GM18502 (cell line): ENCODE measurements at regions not wholly inside any gene's neighbourhood (a gene's known extent, or its start where the extent isn't known, plus 50 kb on each side); places are given as distances from the start of the nearest gene placed in this dataset.
"Not testable (repeated sequence)": the region's sequence is repeated elsewhere in the genome, so short reads cannot be mapped to it uniquely, and the experiment has no call there.

ENCODE experiments used
- ATAC-seq: cut with Tn5 transposase; IDR thresholded peaks from one replicate; pipeline ENCODE4 v1.9.1; 2021; ENCODE audit warnings: mild to moderate bottlenecking; ENCODE audit not compliant: unreplicated experiment, poor library complexity

DNA sequence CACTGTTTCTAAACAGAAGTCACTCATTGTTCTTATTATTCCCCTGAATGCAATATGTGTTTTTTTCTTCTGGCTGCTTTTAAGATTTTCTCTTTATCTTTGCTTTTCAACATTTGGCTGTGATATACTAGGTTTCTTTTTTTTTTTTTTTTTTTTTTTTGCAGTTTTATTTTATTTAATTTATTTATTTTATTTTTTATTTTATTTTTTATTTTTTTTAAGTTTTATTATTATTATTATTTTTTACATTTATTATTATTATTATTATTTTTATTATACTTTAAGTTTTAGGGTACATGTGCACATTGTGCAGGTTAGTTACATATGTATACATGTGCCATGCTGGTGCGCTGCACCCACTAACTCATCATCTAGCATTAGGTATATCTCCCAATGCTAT lies 221.9 kb downstream of the UTP18 start:
- not testable (repeated sequence) for ATAC-seq

DNA sequence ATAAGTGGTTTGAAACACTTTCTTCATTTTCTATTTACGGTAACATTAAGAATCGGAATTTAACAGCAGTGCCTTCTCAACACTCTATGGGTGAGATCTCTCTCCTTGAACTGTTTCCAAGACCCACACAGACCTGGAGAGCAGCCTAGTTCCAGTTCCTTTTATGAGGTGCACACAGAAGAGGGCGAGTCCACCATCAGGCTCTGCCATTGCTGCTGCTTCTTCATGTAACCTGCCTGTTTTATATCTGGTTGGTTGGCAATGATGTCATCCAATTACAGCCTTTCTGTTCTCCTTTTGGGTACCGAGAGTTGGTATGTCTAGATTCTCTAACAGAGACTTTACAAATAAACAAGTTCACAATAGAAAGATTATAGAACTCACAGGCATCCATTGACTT lies 225.7 kb downstream of the UTP18 start:
- no peak for ATAC-seq

DNA sequence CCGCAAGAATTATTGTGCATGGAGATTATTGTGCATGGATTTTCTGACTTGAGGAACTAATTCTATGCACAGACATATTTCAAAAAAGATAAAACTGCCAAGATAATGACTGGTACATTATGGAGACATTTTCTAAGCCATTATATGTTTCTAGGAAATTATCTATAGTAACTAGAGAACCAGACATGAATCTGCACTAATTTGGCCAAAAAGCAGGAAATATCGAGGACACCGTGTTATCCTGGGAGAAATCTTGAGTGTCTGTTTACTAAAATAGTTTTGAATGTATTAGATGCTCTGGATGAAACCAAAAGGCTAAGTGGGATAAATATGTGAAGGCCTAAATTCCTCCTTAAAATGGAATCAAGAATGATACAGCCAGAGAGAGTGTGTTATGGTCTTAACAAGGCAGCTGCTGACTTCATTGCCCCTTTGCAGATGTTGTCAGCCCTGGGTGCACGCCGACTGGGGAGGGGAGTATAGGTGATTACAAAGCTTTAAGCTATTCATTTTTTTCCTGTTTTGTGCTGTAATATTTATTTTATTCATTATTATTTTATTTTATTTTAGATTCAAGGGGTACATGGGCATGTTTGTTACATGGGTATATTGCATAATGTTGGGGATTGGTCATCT lies 226.7 kb downstream of the UTP18 start:
- no peak for ATAC-seq

DNA sequence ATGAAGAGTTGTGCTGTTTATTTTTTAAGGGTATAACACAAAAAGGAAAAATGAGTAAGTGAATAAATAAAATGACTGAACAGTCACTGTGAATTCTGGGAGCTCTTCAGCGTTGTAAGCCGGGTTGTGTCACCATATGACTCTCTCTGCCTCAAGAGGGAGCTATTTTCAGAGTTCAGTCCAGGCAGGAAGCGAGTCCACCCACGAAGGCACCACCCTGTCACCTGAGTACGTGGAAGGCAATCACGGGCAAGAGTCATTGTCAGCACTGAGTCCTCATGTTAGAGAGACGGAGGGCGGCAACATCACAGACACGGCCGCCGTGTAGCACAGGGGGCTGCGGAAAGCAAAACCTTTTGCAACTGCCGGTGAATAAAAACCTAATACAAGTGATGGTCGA lies 227.6 kb downstream of the UTP18 start:
- ATAC-seq, result no peak

- ATAC-seq, result no peak
Measured at GRCh38 chr17:51491416-51491815, 231.1 kb downstream of the UTP18 start.

- ATAC-seq, result no peak
Measured at GRCh38 chr17:51493206-51493605, 232.9 kb downstream of the UTP18 start.

GRCh38 chr17:51496378-51496777 lies 236.0 kb downstream of the UTP18 start:
- no peak for ATAC-seq

DNA sequence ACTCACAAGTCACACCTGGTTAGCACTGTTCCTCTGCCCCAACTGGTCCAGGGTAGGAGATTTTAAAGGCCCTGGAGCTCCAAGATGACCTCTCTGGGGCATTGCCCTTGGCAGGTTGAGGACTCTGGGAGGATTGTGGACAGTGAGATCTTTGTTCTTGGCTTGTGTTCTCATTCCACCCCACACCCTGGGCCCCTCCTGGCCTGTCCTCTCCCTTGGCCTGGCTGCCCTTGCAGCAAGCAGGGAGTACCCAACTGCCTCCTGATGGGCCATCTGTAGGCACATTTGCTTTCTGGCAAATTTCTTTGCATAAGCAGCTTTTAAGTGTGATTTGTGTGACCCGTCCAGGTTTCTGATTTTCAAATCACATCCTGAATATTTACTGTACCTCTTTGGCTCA lies 239.6 kb downstream of the UTP18 start:
- ATAC-seq, result no peak

DNA sequence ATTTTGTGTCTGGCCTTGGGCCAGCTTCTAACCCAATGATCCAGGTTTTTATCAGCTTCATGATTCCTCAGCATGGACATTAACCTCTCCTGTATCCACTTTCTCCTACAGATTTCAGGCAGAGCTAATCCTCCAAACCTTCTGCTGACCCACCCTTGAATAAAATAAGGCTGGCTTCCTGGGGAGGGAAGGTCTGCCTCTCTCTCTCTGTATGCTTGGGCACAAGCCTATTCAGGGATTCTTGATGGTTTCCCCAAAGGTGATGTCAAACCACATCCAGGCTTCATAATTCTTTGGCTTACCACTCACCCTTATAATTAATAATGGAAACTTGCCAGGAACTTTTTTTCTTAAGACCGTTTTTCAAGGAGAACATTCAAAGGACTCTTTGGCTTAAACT lies 240.1 kb downstream of the UTP18 start:
- ATAC-seq, result no peak

DNA sequence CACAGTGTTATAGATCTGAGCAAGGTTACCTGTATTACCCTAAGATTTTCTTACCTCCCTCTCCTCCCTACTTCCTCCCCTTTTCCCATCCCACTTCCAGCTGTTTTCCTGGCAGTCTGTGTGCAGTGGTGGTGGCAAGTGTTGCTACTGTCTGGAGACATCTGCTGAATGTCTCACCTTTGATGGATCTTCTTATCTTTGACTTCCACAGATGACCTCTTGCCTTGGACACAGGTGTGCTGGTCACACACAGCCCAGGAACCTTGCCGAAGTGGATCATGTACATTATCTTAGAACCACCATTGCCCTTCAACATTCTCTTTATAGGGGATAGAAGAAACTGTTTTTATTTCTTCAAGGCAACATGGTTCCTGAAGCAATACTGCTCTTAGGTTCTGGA lies 245.1 kb downstream of the UTP18 start:
- ATAC-seq, result no peak

DNA sequence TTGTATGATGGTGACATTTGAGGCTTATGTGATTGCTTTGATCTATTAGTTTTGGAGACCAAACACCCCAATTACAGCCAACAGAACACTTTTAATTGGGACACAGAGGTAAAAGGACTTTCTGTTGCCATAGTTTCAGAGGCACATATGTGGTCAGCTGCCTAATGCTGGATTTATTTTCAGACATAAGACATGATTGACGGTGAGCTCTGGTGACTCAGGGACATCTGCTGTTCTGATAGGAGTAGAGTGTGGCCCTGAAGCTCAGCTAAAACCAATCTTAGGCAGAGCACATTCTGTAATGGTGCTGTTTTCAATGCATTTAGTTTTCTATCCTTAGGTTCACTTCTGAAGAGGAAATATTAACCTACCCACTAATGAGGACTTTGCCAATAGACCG lies 247.1 kb downstream of the UTP18 start:
- no peak for ATAC-seq

DNA sequence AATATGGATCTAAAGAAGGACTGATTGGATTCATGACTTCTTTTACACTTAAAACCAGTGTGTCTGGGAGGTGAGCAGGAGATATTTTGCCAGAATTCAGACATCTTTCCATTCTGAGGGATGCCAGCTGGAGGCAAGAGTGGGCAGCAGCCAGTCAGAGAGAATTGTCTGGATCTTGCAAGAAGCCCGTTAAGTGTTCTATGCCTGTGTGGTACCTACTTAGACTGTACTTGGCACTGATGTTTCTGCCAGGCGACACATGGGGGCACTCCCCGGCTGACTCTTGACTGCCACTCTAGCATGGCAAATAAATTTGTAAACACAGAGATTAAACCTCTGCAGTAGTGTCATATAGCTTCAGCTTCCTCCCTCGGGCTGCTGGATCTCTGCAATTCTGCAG lies 247.7 kb downstream of the UTP18 start:
- no peak for ATAC-seq

DNA sequence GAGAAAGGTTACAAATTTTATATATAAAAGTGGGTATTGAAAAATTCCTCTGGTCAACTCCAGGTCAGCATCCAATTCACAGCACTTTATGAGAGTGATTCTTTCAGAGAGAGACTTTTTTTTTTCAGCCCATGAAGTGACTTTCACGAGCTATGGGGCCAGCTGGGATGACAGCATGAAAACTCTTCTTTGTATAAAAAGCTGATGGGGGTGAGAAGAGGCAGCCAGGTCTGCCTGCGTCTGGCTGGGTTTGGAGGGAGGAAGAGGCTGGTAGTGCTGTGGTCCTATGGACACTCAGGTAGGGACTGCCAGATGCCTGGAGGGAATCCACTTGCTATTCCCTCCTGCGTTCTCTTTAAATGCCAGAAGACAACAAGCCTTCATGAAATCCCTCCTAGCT lies 250.6 kb downstream of the UTP18 start:
- no peak for ATAC-seq

DNA sequence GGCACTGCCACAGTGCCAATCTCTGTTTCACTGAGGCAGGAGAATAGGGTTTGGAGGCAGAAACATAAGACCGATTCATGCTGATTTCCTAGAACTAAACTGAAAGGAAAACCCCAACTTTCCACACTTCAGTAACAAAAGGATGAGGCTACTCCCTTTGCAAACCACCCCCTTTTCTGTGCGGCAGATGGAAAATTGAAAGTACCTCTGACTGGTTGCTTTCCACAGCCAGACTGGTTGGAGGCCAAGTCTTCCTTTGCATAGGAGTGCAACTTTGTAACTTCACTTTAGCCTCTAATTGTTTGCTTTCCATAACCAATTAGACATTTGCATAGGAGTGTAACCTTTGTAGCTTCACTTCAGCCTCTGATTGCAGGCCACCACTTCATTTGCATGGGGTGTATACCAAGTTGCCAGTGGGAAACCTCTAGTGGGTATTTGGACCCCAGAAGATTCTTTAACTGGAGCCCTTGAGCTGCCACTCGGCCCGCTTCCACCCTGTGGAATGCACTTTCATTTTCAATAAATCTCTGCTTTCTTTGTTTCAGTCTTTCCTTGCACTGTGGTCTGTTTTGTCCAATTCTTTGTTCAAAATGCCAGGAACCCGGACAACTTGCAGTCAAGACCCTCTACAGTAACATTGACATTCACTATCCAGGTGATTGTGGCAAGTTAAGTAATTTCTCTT lies 252.0 kb downstream of the UTP18 start:
- ATAC-seq, result no peak

DNA sequence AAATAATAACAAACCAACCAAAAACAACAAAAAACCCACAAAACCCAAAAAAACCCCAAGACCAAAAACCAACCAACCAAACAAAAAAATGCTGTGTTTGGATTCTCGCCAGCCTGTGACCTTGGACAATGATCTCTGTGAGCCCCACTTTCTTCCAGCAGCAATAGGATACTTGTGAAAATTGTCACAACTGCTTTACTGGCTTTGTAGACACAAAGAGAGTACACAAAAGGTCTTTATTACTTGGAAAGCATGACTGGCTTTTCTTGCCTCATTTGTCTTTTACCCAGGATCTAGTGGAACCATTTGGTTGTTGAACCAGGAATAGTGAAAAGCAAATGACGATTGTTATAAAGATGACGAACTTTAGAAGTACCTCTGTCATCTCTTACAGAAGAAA lies 256.6 kb downstream of the UTP18 start:
- no peak for ATAC-seq

DNA sequence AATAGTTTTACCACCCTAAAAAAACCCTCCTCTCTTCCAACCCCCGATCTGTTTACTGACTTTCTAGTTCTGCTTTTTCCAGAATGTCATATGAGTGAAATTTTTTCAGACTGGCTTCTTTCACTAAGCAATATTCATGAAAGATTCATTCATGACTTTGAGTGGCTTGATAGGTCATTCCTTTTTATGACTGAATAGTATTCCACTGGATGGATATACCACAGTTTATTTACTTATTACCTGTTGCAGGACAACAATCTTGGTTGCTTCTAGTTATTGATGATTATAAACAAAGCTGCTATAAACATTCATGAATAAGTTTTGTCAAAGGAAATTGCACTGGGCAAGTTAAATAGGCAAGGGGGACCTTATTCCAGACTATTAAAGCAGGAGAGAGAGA lies 264.2 kb downstream of the UTP18 start:
- no peak for ATAC-seq

- ATAC-seq, result no peak
Measured at GRCh38 chr17:51526507-51526906, 266.2 kb downstream of the UTP18 start.

DNA sequence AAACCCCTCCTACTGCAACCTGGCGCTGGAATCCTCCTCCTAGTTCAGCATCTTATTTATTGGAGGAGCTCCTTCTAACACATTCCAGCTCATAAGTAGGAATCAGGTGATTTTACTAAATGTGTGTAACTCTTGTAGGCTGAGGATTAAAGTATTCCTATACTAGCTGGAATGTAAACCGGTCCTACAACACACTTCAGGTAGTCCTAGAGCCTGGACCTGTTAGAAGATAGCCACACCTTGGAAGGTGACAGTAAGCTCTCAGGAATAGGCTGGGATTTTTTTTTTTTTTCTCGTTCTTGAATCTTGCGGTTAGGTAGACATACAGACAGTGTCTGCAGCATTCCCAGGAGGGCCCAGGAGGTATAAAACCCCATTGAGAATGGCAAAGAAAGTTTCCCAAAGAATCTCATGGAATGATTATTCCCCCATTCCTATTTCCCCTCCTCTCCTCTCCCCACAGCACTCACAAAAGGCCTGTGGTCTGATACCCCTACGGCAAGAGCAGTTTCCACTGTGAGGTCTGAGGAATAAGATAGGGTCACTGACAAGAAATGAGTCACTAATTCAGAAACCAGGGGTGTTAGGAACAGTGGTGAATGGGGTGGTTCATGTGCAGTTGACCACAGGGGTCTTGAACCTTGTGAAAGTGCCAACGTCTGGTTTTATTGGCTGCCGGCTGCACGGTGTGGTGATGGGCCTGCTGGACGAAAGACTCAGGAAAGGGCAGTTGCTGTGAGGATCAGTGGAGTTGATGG lies 267.1 kb downstream of the UTP18 start:
- no peak for ATAC-seq

DNA sequence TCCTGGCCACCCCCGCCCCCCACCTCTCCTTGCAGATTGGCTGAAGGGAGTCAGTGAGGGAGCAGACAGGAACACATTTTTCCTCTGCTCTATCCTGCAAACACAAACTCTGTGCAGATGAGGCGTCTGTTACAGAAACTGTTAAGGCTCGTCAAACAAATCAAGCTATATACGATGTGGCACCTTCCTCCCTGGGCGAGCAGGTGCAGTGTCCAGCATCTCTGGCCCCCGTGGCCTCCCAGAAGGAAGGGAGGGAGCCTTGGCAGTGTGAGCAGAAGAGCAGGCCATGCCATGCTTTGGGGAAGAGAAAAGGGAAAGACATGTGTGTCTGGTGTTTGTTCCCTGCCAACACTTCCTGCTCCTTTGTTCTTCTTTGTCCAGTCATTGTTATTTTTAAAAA lies 267.8 kb downstream of the UTP18 start:
- no peak for ATAC-seq

- no peak for ATAC-seq
Measured at GRCh38 chr17:51533219-51533618, 272.9 kb downstream of the UTP18 start.

DNA sequence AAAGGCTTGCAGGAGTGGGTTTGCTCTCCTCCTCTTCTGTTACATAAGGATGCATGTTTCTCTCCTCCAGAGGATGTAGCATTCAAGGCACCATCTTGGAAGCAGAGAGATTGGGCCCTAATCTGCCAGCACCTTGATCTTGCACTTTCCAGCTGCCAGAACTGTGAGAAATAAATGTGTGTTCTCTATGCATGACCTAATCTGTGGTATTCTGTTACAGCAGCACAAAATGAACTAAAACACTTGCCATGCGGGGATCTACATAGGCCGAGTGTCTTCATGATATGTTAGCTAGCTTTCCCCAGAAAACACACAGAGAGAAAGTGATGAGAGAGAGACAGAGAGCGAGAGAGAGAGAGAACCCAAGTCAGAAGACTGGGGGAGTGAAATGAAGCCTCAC lies 273.5 kb downstream of the UTP18 start:
- no peak for ATAC-seq

DNA sequence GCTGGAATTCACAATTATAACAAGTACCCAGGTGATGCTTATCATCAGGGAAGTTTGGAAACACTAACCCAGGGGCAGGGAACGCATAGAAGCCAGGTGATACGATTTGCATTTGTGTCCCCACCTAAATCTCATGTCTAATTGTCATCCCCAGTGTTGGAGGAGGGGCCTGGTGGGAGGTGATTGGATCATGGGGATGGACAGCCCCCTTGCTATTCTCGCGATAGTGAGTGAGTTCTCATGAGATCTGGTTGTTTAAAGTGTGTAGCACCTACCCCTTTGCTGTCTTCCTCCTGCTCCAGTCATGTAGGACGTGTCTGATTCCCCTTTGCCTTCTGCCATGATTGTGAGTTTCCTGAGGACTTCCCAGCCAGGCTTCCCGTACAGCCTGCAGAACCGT lies 276.3 kb downstream of the UTP18 start:
- ATAC-seq, result no peak
